GM12875 (cell line): ENCODE measurements at regions not wholly inside any gene's neighbourhood (a gene's known extent, or its start where the extent isn't known, plus 50 kb on each side); places are given as distances from the start of the nearest gene placed in this dataset.
"Not testable (repeated sequence)": the region's sequence is repeated elsewhere in the genome, so short reads cannot be mapped to it uniquely, and the experiment has no call there.

Experiments
- H3K4me3 ChIP-seq: one replicate; pipeline ENCODE4 v1.5.1; 2011; ENCODE audit warnings: low read depth, low read length, control low read depth
- TF ChIP-seq, protein P1 (sequence below): IDR thresholded peaks from 2 replicates; pipeline ENCODE4 v1.5.1; 2011; ENCODE audit warnings: low read depth, mild to moderate bottlenecking, control low read depth, inconsistent platforms, low read length, moderate library complexity, borderline replicate concordance; ENCODE audit not compliant: insufficient read depth

GRCh38 chr7:69431626-69432025, 166.6 kb upstream of the AUTS2 start:
- no peak overlapping the region for H3K4me3 ChIP-seq
- TF ChIP-seq, protein P1, sequence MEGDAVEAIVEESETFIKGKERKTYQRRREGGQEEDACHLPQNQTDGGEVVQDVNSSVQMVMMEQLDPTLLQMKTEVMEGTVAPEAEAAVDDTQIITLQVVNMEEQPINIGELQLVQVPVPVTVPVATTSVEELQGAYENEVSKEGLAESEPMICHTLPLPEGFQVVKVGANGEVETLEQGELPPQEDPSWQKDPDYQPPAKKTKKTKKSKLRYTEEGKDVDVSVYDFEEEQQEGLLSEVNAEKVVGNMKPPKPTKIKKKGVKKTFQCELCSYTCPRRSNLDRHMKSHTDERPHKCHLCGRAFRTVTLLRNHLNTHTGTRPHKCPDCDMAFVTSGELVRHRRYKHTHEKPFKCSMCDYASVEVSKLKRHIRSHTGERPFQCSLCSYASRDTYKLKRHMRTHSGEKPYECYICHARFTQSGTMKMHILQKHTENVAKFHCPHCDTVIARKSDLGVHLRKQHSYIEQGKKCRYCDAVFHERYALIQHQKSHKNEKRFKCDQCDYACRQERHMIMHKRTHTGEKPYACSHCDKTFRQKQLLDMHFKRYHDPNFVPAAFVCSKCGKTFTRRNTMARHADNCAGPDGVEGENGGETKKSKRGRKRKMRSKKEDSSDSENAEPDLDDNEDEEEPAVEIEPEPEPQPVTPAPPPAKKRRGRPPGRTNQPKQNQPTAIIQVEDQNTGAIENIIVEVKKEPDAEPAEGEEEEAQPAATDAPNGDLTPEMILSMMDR, result no peak

DNA sequence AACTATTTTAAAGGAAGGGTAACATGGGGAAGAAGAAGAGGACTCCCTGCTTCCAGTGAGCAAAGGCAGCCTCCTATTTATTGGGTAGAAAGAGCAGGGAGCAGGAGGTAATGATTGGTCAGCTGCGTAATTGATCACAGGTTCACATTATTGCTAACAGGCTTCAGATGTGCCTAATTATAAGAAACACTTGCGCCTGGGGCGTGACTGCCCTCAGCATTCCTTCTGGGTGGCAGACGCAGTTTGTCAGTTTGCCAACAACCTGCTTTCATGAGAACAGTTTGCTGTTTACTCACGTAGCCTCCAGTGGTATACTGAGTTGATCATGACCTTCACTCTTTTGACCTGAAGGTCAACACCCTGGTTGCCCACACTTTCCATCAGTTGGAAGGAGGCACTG, 166.0 kb upstream of the AUTS2 start:
- H3K4me3 ChIP-seq, result not testable (repeated sequence)

DNA sequence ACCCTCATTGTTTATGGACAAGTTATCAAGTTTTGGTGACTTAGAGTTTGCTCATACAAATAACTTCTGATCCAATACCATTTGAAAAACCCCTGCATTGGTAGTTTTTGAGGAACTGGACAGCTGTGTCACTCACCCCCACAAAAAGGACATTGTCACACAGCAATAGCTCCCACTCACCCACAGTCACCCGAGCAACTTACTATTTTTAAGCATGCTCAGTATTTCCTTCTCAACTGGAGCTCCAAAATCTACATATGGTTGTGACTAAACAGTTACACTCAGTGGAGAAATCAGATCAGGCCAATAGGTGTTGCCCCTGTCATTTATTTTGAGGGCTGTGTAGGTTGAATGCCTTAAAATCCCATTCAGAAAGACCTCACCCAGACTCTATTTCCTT, 165.2 kb upstream of the AUTS2 start:
- TF ChIP-seq, protein P1, result no peak

DNA sequence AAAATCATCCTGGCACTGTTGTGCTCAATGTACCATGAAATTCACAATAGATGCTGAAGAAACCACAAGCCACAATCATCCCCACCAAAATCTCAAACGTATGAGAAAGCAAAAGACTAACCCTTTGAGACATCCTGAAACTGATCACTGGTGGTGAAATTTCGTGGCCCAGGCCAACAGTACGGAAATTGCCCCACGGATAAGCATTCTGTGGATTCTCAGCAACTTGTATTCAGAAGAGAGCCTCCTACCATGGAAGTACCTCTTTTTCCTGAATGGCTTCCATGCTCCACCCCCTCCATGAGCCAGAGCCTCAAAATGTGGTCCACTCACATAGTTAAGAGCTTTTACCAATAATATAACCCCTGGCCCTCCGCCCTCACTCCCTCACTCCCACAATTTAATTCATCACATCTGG, 163.9 kb upstream of the AUTS2 start:
- TF ChIP-seq, protein P1, result no peak
- no peak overlapping the region for H3K4me3 ChIP-seq

More for the DNA sequence above, 165.2 kb upstream of the AUTS2 start:
- H3K4me3 ChIP-seq, result no peak overlapping the region

GRCh38 chr7:69435711-69436110, 162.6 kb upstream of the AUTS2 start:
- no peak overlapping the region for H3K4me3 ChIP-seq
- TF ChIP-seq, protein P1, result no peak

- H3K4me3 ChIP-seq, result no peak overlapping the region
- TF ChIP-seq, protein P1, result no peak
Measured at GRCh38 chr7:69436946-69437345, 161.3 kb upstream of the AUTS2 start.

- TF ChIP-seq, protein P1, result no peak
Measured at GRCh38 chr7:69438584-69439412, 159.5 kb upstream of the AUTS2 start.

More at GRCh38 chr7:69438584-69439412, 159.5 kb upstream of the AUTS2 start:
- H3K4me3 ChIP-seq, result no peak overlapping the region
